CD4-positive, alpha-beta memory T cell (primary cell): ENCODE measurements at regions not wholly inside any gene's neighbourhood (a gene's known extent, or its start where the extent isn't known, plus 50 kb on each side); places are given as distances from the start of the nearest gene placed in this dataset.
A peak's percentile ranks its signal among the peaks of the same experiment; 100 is the strongest.

Source experiments
- CTCF ChIA-PET: fragments of 350-600 bp; sonication (Branson Sonifier 250); formaldehyde crosslinking; loops from one replicate; lab custom pipeline; 2021; ENCODE audit warnings: inconsistent platforms; ENCODE audit not compliant: partially characterized antibody; lab: Charles Lee
- POLR2A ChIA-PET: fragments of 350-600 bp; sonication (Branson Sonifier 250); formaldehyde crosslinking; loops from one replicate; lab custom pipeline; 2021; ENCODE audit not compliant: partially characterized antibody; lab: Charles Lee
- DNase-seq, 5 donors: peaks; one replicate each; pipeline versions ENCODE4 v3.0.0 to v3.0.0-alpha.2; 2020 to 2022; ENCODE audit warnings: mixed read lengths in 1 of 5
- H3K27ac ChIP-seq: one replicate; pipeline ENCODE4 v1.7.0; 2013; ENCODE audit warnings: low read depth, low read length
- H3K27me3 ChIP-seq: 2 replicates; pipeline ENCODE4 v1.7.0; 2013; ENCODE audit warnings: mild to moderate bottlenecking, low read length, moderate library complexity; ENCODE audit not compliant: insufficient read depth
- H3K36me3 ChIP-seq: 2 replicates; pipeline ENCODE4 v1.7.0; 2013; ENCODE audit warnings: mild to moderate bottlenecking, low read length, moderate library complexity; ENCODE audit not compliant: insufficient read depth
- H3K4me1 ChIP-seq: 2 replicates; pipeline ENCODE4 v1.7.0; 2013; ENCODE audit warnings: mild to moderate bottlenecking, low read length, moderate library complexity; ENCODE audit not compliant: insufficient read depth
- H3K4me3 ChIP-seq, 2 donors: one replicate each; pipeline ENCODE4 v1.7.0; 2013; ENCODE audit warnings: low read length in 2 of 2, mild to moderate bottlenecking in 1 of 2
- H3K9me3 ChIP-seq, 2 donors: one replicate each; pipeline ENCODE4 v1.7.0; 2013; ENCODE audit warnings: low read length in 2 of 2, control low read depth in 1 of 2; ENCODE audit not compliant: control insufficient read depth in 1 of 2
- H3K27ac Mint-ChIP-seq, 7 donors: one replicate each; pipeline ENCODE4 v1.8.0; 2020 to 2021; ENCODE audit warnings: mixed read lengths in 7 of 7, mild to moderate bottlenecking in 6 of 7, inconsistent platforms in 3 of 7, moderate library complexity in 3 of 7
- H3K27me3 Mint-ChIP-seq, 2 donors: one replicate each; pipeline ENCODE4 v1.8.0; 2020 to 2021; ENCODE audit warnings: mixed read lengths in 2 of 2
- H3K36me3 Mint-ChIP-seq, 2 donors: one replicate each; pipeline ENCODE4 v1.8.0; 2020 to 2021; ENCODE audit warnings: mixed read lengths in 2 of 2, inconsistent platforms in 1 of 2, mild to moderate bottlenecking in 1 of 2
- H3K4me1 Mint-ChIP-seq, 4 donors: one replicate each; pipeline ENCODE4 v1.8.0; 2020 to 2021; ENCODE audit warnings: mixed read lengths in 4 of 4, mild to moderate bottlenecking in 1 of 4
- H3K4me3 Mint-ChIP-seq, 8 donors: one replicate each; pipeline ENCODE4 v1.8.0; 2020 to 2021; ENCODE audit warnings: mixed read lengths in 8 of 8, mild to moderate bottlenecking in 7 of 8, moderate library complexity in 6 of 8, inconsistent platforms in 3 of 8
- H3K9me3 Mint-ChIP-seq, 8 donors: one replicate each; pipeline ENCODE4 v1.8.0; 2020 to 2021; ENCODE audit warnings: mixed read lengths in 8 of 8, mild to moderate bottlenecking in 5 of 8, inconsistent platforms in 3 of 8, moderate library complexity in 1 of 8
- intact Hi-C: fragments of 100-400 bp; cut with micrococcal nuclease; formaldehyde crosslinking; loops from one replicate; pipeline ENCODE4 v1.15.1; 2023

- Histone ChIP-seq H3K27me3 (no peaks in the 10 kb centered on the region), H3K27ac (no peak overlapping the region), H3K9me3 (no peaks in the 10 kb centered on the region), H3K36me3 (no peaks in the 10 kb centered on the region), H3K4me3 (no peak overlapping the region), H3K4me1 (no peaks in the 10 kb centered on the region)
- ChIA-PET POLR2A (no interaction called here), CTCF (no interaction called here)
- peaks cover 0 to 1% (median 0%) of the 10 kb centered on the region in 8 donors for H3K9me3 Mint-ChIP-seq
- DNase-seq, result no peak
- H3K36me3 Mint-ChIP-seq, result no peaks in the 10 kb centered on the region
- H3K4me1 Mint-ChIP-seq, result peaks cover 0 to 2% (median 0%) of the 10 kb centered on the region in 4 donors
- intact Hi-C loops, result no loop called here
- no peak overlapping the region for H3K4me3 Mint-ChIP-seq
- peaks cover 0 to 2% of the 10 kb centered on the region in 2 donors for H3K27me3 Mint-ChIP-seq
- no peak overlapping the region for H3K27ac Mint-ChIP-seq
These were observed 149.3 kb downstream of the TGFB2 start for GRCh38 chr1:218494449-218494852.

- Mint-ChIP-seq H3K4me1 (peaks cover 0 to 2% (median 0%) of the 10 kb centered on the region in 4 donors), H3K36me3 (no peaks in the 10 kb centered on the region), H3K9me3 (no peaks in the 10 kb centered on the region), H3K4me3 (no peak overlapping the region), H3K27me3 (peaks cover 0 to 5% of the 10 kb centered on the region in 2 donors), H3K27ac (no peak overlapping the region)
- no peaks in the 10 kb centered on the region for H3K9me3 ChIP-seq
- intact Hi-C loops, result no loop called here
- POLR2A ChIA-PET, result no interaction called here
- H3K4me3 ChIP-seq, result no peak overlapping the region
- no peak for DNase-seq
- H3K27ac ChIP-seq, result no peak overlapping the region
- H3K4me1 ChIP-seq, result no peaks in the 10 kb centered on the region
- CTCF ChIA-PET, result no interaction called here
- no peaks in the 10 kb centered on the region for H3K27me3 ChIP-seq
- no peaks in the 10 kb centered on the region for H3K36me3 ChIP-seq
These were observed 150.8 kb downstream of the TGFB2 start for GRCh38 chr1:218495931-218496330.

- Mint-ChIP-seq H3K4me1 (peaks cover 0 to 2% (median 0%) of the 10 kb centered on the region in 4 donors), H3K27ac (no peak overlapping the region), H3K4me3 (no peak overlapping the region), H3K9me3 (no peaks in the 10 kb centered on the region), H3K27me3 (peaks cover 0 to 5% of the 10 kb centered on the region in 2 donors), H3K36me3 (no peaks in the 10 kb centered on the region)
- ChIA-PET POLR2A (no interaction called here), CTCF (no interaction called here)
- intact Hi-C loops, result no loop called here
- no peaks in the 10 kb centered on the region for H3K9me3 ChIP-seq
- no peaks in the 10 kb centered on the region for H3K36me3 ChIP-seq
- H3K4me3 ChIP-seq, result no peak overlapping the region
- H3K4me1 ChIP-seq, result no peaks in the 10 kb centered on the region
- H3K27ac ChIP-seq, result no peak overlapping the region
- H3K27me3 ChIP-seq, result no peaks in the 10 kb centered on the region
- DNase-seq, result no peak
These were observed 151.4 kb downstream of the TGFB2 start for GRCh38 chr1:218496561-218496960.

DNA sequence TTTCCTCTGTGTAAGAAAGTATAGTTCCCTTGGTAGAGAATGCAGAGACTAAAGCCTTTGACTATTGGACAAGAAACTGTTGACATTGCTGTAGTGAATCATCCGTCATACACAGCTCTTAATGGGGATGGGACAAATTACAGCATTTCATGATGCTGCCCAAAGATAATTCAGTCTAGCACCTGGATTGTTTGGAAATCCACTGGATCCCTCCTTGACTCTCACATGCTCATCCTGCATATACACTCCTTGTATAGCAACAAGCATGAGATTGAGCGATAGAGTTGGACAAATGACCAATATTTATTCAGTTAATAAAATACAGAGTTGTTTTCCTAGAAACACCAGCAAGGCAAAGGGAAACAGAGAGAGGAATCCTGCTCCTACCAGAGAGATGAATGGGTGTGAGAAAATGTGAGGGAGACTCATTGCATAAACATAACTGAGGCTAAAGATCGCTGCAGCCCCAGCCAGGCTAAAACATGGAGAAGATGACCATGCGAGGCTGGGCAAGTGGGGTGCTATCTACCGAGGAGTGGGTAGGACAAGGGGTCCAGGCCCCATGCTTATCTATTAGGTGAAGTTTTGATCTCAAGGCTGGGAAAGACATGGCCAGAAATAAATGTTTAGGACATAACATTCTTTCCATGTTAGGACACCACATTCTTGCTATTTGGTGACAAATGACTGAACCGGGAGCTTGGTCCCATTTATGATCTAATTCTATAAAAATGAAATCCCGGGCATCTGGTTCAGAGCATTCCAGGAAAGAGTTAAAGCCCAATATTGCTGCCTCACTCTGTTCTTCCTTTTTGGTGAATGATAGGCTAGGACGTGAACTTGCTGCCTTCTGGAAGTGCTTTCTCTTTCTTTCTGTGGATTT is 153.2 kb downstream of the TGFB2 start:
- no peak for DNase-seq
- POLR2A ChIA-PET, result no interaction called here
- H3K27me3 Mint-ChIP-seq, result peaks cover 0 to 5% of the 10 kb centered on the region in 2 donors
- no peaks in the 10 kb centered on the region for H3K4me1 ChIP-seq
- H3K27ac ChIP-seq, result no peak overlapping the region
- peaks cover 0 to 2% (median 0%) of the 10 kb centered on the region in 4 donors for H3K4me1 Mint-ChIP-seq
- H3K4me3 ChIP-seq, result no peak overlapping the region
- intact Hi-C loops, result no loop called here
- H3K36me3 Mint-ChIP-seq, result no peaks in the 10 kb centered on the region
- no peaks in the 10 kb centered on the region for H3K27me3 ChIP-seq
- CTCF ChIA-PET, result no interaction called here
- no peaks in the 10 kb centered on the region for H3K9me3 Mint-ChIP-seq
- no peaks in the 10 kb centered on the region for H3K36me3 ChIP-seq
- no peak overlapping the region for H3K27ac Mint-ChIP-seq
- H3K9me3 ChIP-seq, result no peaks in the 10 kb centered on the region
- H3K4me3 Mint-ChIP-seq, result peak overlapping the region in 1 of 8 donors; percentile 51

- H3K4me3 ChIP-seq, result no peak overlapping the region
- H3K27me3 Mint-ChIP-seq, result peaks cover 0 to 5% of the 10 kb centered on the region in 2 donors
- no peaks in the 10 kb centered on the region for H3K36me3 ChIP-seq
- POLR2A ChIA-PET, result no interaction called here
- no peaks in the 10 kb centered on the region for H3K9me3 Mint-ChIP-seq
- no peaks in the 10 kb centered on the region for H3K27me3 ChIP-seq
- intact Hi-C loops, result no loop called here
- peaks cover 0 to 2% (median 0%) of the 10 kb centered on the region in 4 donors for H3K4me1 Mint-ChIP-seq
- no peaks in the 10 kb centered on the region for H3K9me3 ChIP-seq
- no peaks in the 10 kb centered on the region for H3K4me1 ChIP-seq
- H3K4me3 Mint-ChIP-seq, result peak overlapping the region in 1 of 8 donors; percentile 51
- DNase-seq, result no peak
- H3K27ac ChIP-seq, result no peak overlapping the region
- no peaks in the 10 kb centered on the region for H3K36me3 Mint-ChIP-seq
- no peak overlapping the region for H3K27ac Mint-ChIP-seq
- CTCF ChIA-PET, result no interaction called here
These were observed 154.0 kb downstream of the TGFB2 start for GRCh38 chr1:218499011-218499691.

GRCh38 chr1:218499911-218500310 is 154.8 kb downstream of the TGFB2 start:
- Mint-ChIP-seq H3K36me3 (no peaks in the 10 kb centered on the region), H3K4me1 (peaks cover 0 to 2% (median 0%) of the 10 kb centered on the region in 4 donors), H3K4me3 (no peak overlapping the region), H3K9me3 (no peaks in the 10 kb centered on the region), H3K27ac (no peak overlapping the region), H3K27me3 (peaks cover 0 to 5% of the 10 kb centered on the region in 2 donors)
- POLR2A ChIA-PET, result no interaction called here
- Histone ChIP-seq H3K9me3 (no peaks in the 10 kb centered on the region), H3K27me3 (no peaks in the 10 kb centered on the region), H3K36me3 (no peaks in the 10 kb centered on the region), H3K4me1 (no peaks in the 10 kb centered on the region), H3K27ac (no peak overlapping the region), H3K4me3 (no peak overlapping the region)
- CTCF ChIA-PET, result no interaction called here
- DNase-seq, result no peak
- intact Hi-C loops, result no loop called here

GRCh38 chr1:218501161-218501560 is 156.0 kb downstream of the TGFB2 start:
- no peak for DNase-seq
- CTCF ChIA-PET, result no interaction called here

More at GRCh38 chr1:218501161-218501560, 156.0 kb downstream of the TGFB2 start:
- POLR2A ChIA-PET, result no interaction called here
- H3K9me3 ChIP-seq, result no peaks in the 10 kb centered on the region
- no peaks in the 10 kb centered on the region for H3K27me3 ChIP-seq
- intact Hi-C loops, result no loop called here
- H3K9me3 Mint-ChIP-seq, result peaks cover 0 to 7% (median under 1%) of the 10 kb centered on the region in 8 donors
- no peak overlapping the region for H3K4me3 Mint-ChIP-seq
- H3K27me3 Mint-ChIP-seq, result peaks cover 0 to 5% of the 10 kb centered on the region in 2 donors
- no peaks in the 10 kb centered on the region for H3K36me3 ChIP-seq
- H3K27ac ChIP-seq, result no peak overlapping the region
- H3K4me3 ChIP-seq, result no peak overlapping the region
- H3K4me1 Mint-ChIP-seq, result peaks cover 0 to 2% (median 0%) of the 10 kb centered on the region in 4 donors
- H3K4me1 ChIP-seq, result no peaks in the 10 kb centered on the region
- H3K27ac Mint-ChIP-seq, result no peak overlapping the region
- H3K36me3 Mint-ChIP-seq, result no peaks in the 10 kb centered on the region
